T-helper 9 cell (primary cell): ENCODE measurements at regions not wholly inside any gene's neighbourhood (a gene's known extent, or its start where the extent isn't known, plus 50 kb on each side); places are given as distances from the start of the nearest gene placed in this dataset.

Source experiments
- DNase-seq: peaks from one replicate; pipeline ENCODE4 v3.0.0-alpha.2; 2020

DNA sequence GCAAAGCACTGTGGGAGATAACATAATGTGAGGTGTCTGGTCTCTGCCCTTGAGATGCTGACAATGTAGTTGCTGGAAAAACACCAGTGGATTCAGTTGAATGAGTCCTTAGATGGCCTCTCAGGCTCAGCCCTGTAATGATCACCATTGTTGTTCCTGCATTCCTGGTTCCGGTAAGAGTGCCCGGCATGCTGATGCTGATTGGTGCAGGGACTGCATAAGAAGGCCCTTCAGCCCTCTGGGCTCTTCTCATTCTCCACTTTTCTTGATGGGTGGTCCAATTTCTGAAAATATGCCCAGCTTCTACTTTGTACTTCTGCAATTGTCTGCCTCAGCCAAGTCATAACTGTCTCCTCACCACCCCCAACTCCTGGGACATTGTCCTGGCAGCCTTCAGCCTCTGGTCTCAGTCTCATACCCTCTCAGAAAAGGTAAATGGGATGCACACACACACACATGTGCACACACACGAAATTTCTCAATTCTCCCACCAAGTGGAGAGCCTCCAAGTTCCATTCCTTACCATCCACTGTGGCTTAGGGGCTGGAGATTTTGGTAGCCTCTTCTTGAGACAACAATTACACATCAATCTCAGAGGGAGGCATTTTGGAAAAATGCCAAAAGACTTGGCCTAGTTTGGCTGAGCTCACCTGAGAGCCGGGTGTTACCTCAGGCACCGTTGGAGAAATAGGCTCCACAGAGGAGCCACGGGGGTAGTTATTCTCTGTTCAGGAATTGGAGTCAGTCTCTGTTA is 314.9 kb downstream of the RPS24 start:
- DNase-seq = no peak

- no peak for DNase-seq
These were observed 315.5 kb downstream of the RPS24 start for GRCh38 chr10:78349165-78349516.

DNA sequence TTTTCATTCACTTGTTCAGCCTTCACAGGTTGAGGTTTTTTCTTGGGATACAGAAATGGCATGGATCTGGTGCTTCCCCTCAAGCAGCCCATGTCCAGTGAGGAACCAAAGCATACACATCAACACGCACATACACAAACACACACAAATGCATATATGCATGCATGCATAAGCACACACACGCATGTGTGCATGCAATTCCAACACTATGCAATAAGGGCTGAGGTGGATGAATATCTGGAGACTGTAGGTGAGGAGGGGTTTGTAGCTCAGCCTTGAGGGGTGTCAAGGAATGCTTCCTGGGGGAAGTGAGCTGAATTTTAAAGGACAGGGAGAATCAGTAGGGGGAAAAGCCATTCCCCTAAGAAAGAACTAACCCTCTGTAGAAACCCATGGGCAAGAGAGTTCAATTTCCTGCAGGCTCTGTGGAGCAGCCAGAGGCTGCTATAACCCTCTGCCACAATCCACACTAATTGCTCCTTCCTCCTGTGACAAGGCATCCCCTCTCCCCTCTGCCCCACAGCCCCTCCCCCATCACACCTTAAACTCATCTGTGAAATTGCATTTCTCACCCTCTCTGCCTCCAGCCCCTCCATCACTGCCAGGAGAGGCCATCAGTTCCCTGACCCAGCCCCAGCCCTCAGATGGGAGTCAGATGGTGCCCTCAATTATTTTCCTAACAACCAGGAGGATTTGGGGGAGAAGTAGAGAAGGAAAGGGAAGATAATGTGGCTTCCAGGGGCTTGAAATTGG is 316.4 kb downstream of the RPS24 start:
- no peak for DNase-seq

GRCh38 chr10:78351283-78351682 is 317.6 kb downstream of the RPS24 start:
- no peak for DNase-seq

DNA sequence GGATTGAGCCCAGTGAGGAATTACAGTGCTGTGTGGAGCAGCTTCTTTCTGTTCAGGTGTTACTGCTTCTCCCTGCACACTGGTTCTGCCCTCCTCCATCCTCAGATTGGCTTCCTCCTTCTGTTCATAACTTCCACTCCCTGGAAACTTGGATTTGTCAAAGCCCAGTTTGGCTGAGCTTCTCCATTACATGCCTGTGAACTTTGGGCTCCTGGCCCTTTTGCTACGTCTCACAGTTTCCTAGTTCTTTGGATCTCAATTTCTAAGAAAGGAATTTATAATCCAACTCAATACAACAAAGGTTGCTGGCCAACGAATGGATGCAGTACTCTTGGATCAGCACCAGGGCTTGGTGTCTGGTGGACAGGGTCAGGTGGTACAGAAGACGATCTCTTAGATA is 318.1 kb downstream of the RPS24 start:
- DNase-seq = no peak

- DNase-seq = no peak
These were observed 320.0 kb downstream of the RPS24 start for GRCh38 chr10:78353636-78354035.

DNA sequence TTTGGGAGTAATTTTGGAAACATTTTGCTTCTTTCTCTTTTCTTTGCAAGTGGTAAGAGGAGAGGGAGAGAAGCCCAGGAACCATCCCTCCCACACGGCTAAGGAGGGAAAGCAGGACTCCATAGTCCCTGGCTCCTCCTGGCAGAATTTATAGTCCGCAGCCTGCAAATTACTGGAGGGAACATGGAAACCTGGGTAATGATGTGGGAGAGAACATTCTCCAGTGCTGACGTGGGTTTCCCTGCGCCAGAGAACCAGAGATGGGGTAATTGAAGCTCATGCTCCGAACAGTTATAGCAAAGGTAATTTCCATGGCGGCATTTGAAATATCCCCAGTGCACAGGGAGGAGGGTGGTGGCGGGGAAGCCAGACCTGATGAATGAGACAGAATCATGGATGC is 320.4 kb downstream of the RPS24 start:
- no peak for DNase-seq

- no peak for DNase-seq
These were observed 322.7 kb downstream of the RPS24 start for GRCh38 chr10:78356291-78356900.

DNA sequence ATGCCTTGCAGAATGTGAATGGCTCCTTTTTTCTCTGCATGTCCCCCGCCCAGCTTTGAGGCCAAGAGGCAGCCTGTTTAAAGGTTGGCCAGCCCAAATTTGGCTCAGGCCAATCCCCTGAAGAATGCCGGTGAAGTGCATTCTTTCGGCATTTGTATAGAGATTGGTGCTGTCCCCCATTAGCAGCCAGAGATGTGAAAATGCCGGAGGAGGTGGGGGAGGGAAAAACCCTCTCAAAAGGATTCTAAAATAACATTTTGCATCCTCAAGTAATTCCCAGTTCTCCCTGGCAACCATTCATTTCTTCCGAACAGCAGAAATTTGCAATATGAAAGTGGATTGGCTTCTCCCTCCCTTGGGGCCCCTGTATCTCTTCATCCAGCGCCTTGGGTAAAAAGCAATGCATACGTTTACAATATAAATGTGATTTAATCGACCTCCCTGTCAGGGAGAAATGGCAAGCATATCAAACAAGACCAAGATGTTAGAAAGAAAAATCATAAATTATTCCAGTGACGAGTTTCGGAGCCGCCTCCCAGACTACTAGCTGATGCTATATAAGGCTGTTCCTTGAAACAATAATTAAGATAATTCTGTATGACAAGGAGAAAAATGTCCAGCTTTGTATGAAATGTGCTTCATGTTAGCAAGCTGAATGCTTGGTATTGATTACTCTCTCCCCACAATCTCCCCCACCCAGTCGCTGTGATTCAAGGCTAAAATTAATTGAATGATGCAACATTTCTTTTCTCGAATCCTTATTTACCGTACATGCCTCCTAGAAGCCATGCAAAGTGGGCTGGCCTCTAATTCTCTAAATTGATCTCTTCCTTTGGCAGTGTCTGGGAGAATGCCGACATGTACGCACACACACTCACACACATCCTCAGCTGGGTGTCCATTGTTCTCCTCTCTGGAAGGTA is 323.7 kb downstream of the RPS24 start:
- DNase-seq = no peak

- DNase-seq = no peak
These were observed 324.7 kb downstream of the RPS24 start for GRCh38 chr10:78358351-78358750.

GRCh38 chr10:78358982-78359381 is 325.3 kb downstream of the RPS24 start:
- DNase-seq = no peak

DNA sequence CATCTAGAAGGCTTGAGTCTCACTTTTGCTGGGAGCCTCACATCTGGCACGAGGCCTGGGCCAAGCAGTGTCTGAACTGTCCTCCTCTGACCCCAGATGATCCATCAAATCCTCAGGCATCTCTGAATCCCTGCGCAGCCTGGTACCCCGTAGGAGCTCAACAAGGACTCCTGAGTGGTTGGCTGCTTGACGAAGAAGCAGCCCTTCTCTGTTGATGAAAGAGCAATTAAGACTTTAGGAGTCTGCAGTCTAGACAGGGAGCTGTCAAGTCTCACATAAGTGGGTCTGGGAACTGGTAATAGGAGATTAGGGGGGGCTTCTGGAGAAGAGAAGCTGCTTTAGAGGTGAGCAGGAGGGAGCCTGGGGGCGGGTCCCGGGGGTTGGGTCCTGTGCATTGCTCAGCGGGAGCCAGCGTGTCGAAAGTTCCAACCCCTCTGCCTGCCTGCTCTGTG is 326.0 kb downstream of the RPS24 start:
- no peak for DNase-seq

DNA sequence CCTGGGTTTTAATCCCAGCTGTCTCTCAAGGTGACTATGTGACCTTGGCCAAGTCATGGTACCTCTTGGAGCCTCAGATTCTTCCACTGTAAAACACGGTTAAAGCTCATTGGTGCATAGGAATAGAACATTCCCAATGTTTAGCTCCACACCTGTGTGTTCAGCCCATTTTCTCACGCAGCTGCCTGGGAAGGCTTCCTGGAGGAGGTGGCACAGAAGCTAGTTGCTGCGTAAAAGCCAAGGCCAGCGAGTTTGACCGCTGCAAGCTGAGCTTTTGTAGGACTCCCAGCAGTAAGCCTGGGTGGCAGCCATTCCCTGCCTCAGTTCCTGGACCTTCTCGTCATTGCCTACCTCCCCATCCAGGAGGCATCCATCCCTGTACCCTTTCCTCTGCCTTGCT is 326.6 kb downstream of the RPS24 start:
- no peak for DNase-seq

GRCh38 chr10:78361031-78361430 is 327.4 kb downstream of the RPS24 start:
- no peak for DNase-seq

DNA sequence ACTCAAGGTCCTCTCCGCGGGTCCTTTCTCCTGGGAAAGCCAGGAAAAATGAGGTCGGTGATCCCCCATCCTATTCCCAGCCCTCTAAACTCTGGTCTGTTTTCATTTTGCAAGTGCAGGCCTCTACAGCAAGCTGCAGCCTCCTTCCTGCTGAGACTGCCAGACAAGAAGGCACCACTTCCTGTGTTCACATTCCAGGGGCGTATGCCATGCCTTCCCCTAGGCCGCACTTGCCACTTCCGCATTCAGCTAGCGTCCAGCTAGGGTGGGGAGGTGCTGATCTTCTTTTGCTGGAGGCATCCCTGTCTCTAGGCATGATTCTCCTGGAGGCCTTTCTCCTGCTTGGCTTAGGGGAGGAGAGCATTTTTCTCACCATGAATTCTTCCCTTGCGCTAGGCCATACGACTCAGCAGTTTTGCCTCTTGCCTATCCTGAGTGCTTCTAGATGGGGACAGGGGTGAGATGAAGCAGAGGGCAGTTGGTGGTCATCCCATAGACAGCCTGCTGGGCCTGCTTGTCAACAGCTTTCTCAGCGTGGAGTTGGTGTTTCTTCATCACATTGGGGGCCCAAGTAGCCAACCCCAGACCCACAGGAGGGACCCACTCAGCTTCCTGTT is 328.9 kb downstream of the RPS24 start:
- no peak for DNase-seq

- DNase-seq = no peak
These were observed 329.5 kb downstream of the RPS24 start for GRCh38 chr10:78363190-78363589.

DNA sequence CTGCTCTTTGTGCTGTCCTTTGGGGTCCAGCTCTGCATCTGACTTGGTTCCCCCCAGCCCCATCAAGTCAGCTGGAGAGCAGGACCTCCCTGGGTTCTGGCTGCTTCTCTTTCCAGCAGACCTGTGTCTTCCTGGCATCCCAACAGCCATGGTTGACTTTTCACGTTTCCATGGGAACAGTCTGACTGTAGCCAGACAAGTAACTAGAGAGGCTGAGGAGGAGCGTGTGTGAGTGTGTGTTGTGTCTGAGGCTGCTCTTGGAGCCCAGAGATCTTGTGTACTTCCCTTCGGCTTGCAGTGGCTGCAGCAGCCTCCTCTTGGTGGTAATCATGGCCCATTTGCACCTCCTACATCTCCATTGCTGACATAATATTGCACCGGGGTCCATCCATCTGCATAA is 332.0 kb downstream of the RPS24 start:
- no peak for DNase-seq

- no peak for DNase-seq
These were observed 333.2 kb downstream of the RPS24 start for GRCh38 chr10:78366663-78367411.

GRCh38 chr10:78367751-78368150 is 334.1 kb downstream of the RPS24 start:
- DNase-seq = no peak

DNA sequence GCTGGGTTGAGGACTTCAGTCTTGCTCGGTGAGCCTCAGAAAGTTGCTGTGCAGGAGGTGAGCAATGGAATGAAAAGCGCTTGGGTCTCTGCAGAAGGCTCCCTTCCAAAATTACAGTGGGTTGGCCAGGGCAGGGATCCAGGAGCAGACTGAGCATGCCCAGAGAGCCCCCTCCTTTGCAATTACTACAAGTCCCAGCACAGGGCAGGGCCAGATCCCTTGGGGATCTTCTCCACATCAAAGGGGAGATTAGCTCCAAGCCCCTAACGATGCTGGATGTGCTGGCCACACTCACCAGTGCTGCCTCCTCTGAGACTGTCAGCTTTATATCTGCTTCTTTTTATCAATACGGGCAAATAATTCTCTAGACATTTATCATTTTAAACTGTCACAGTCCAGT is 337.5 kb downstream of the RPS24 start:
- no peak for DNase-seq

- no peak for DNase-seq
These were observed 339.1 kb downstream of the RPS24 start for GRCh38 chr10:78372806-78373205.
